PFSK-1 (cell line): ENCODE measurements at regions not wholly inside any gene's neighbourhood (a gene's known extent, or its start where the extent isn't known, plus 50 kb on each side); places are given as distances from the start of the nearest gene placed in this dataset.

Experiments
- FOXP2 ChIP-seq: optimal IDR thresholded peaks from 2 replicates; pipeline ENCODE3; 2011; ENCODE audit warnings: borderline replicate concordance, control low read depth, inconsistent platforms; ENCODE audit not compliant: insufficient read depth; ENCODE audit errors: extremely low read length, extremely low read depth
- POLR2AphosphoS5 ChIP-seq: IDR thresholded peaks from 2 replicates; pipeline ENCODE4 v1.6.1; 2012; ENCODE audit warnings: low read depth, mild to moderate bottlenecking, control low read depth, low read length, moderate library complexity
- SIN3A ChIP-seq: IDR thresholded peaks from 2 replicates; pipeline ENCODE4 v1.6.1; 2012; ENCODE audit warnings: mild to moderate bottlenecking, low read length, moderate library complexity, borderline replicate concordance; ENCODE audit not compliant: insufficient read depth
- TAF1 ChIP-seq: IDR thresholded peaks from 2 replicates; pipeline ENCODE4 v1.6.1; 2012; ENCODE audit warnings: low read length, control low read depth, borderline replicate concordance; ENCODE audit not compliant: insufficient read depth
- TF ChIP-seq, protein P1 (sequence below), 2 experiments: IDR thresholded peaks; 2 replicates each; pipeline versions ENCODE4 v1.6.1 to v1.8.0; 2011 to 2012; ENCODE audit warnings: low read depth in 2 of 2, low read length in 2 of 2, control low read depth in 1 of 2, inconsistent platforms in 1 of 2, mild to moderate bottlenecking in 1 of 2, moderate library complexity in 1 of 2; ENCODE audit not compliant: insufficient read depth in 1 of 2

- TF ChIP-seq POLR2AphosphoS5 (no peak), SIN3A (no peak), TAF1 (no peak), FOXP2 (no peak)
- TF ChIP-seq, protein P1, sequence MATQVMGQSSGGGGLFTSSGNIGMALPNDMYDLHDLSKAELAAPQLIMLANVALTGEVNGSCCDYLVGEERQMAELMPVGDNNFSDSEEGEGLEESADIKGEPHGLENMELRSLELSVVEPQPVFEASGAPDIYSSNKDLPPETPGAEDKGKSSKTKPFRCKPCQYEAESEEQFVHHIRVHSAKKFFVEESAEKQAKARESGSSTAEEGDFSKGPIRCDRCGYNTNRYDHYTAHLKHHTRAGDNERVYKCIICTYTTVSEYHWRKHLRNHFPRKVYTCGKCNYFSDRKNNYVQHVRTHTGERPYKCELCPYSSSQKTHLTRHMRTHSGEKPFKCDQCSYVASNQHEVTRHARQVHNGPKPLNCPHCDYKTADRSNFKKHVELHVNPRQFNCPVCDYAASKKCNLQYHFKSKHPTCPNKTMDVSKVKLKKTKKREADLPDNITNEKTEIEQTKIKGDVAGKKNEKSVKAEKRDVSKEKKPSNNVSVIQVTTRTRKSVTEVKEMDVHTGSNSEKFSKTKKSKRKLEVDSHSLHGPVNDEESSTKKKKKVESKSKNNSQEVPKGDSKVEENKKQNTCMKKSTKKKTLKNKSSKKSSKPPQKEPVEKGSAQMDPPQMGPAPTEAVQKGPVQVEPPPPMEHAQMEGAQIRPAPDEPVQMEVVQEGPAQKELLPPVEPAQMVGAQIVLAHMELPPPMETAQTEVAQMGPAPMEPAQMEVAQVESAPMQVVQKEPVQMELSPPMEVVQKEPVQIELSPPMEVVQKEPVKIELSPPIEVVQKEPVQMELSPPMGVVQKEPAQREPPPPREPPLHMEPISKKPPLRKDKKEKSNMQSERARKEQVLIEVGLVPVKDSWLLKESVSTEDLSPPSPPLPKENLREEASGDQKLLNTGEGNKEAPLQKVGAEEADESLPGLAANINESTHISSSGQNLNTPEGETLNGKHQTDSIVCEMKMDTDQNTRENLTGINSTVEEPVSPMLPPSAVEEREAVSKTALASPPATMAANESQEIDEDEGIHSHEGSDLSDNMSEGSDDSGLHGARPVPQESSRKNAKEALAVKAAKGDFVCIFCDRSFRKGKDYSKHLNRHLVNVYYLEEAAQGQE (IDR thresholded peaks at IDR 0.05; ENCODE audit: insufficient read depth in 1 of 2, low read depth in 2 of 2, low read length in 2 of 2): no peak
Measured at GRCh38 chr2:236749346-236749745, 179.7 kb downstream of the ACKR3 start.

- TF ChIP-seq TAF1 (no peak), FOXP2 (no peak), SIN3A (no peak), POLR2AphosphoS5 (no peak)
- TF ChIP-seq, protein P1 (IDR thresholded peaks at IDR 0.05; ENCODE audit: insufficient read depth in 1 of 2, low read depth in 2 of 2, low read length in 2 of 2): no peak
Measured at GRCh38 chr2:236752096-236752495, 182.5 kb downstream of the ACKR3 start.

GRCh38 chr2:236753606-236754270, 184.1 kb downstream of the ACKR3 start:
- no peak for TF ChIP-seq FOXP2
- TF ChIP-seq, protein P1 (IDR thresholded peaks at IDR 0.05; ENCODE audit: insufficient read depth in 1 of 2, low read depth in 2 of 2, low read length in 2 of 2): no peak
- TF ChIP-seq TAF1: no peak
- TF ChIP-seq SIN3A: no peak
- TF ChIP-seq POLR2AphosphoS5: no peak

- TF ChIP-seq TAF1: no peak
- no peak for TF ChIP-seq FOXP2
- TF ChIP-seq SIN3A: no peak
- TF ChIP-seq, protein P1 (IDR thresholded peaks at IDR 0.05; ENCODE audit: insufficient read depth in 1 of 2, low read depth in 2 of 2, low read length in 2 of 2): no peak
- no peak for TF ChIP-seq POLR2AphosphoS5
Measured at GRCh38 chr2:236754271-236754944, 184.8 kb downstream of the ACKR3 start.

GRCh38 chr2:236755278-236755840, 185.7 kb downstream of the ACKR3 start:
- TF ChIP-seq, protein P1 (IDR thresholded peaks at IDR 0.05; ENCODE audit: insufficient read depth in 1 of 2, low read depth in 2 of 2, low read length in 2 of 2): no peak
- TF ChIP-seq POLR2AphosphoS5 (no peak), TAF1 (no peak), SIN3A (no peak), FOXP2 (no peak)
